Head of caudate nucleus (tissue), 42 donors: ENCODE measurements at regions not wholly inside any gene's neighbourhood (a gene's known extent, or its start where the extent isn't known, plus 50 kb on each side); places are given as distances from the start of the nearest gene placed in this dataset.

ENCODE experiments used
- DNase-seq, 42 donors: peaks; one replicate each; pipeline versions ENCODE4 v3.0.0 to v3.0.0-alpha.2; 2020 to 2021; ENCODE audit warnings: mixed read lengths in 7 of 42
- intact Hi-C: fragments of 100-400 bp; cut with DNase I; formaldehyde crosslinking; loops from one replicate; pipeline ENCODE4 v1.15.0; 2022

- no peak for DNase-seq
- intact Hi-C loops = no loop called here
Measured at GRCh38 chr14:97726676-97727075, 929.5 kb downstream of the VRK1 start.

GRCh38 chr14:97730706-97731105, 933.5 kb downstream of the VRK1 start:
- intact Hi-C loops = no loop called here
- no peak for DNase-seq

GRCh38 chr14:97731800-97732199, 934.6 kb downstream of the VRK1 start:
- DNase-seq = no peak
- intact Hi-C loops = no loop called here

GRCh38 chr14:97747316-97747715, 950.1 kb downstream of the VRK1 start:
- intact Hi-C loops = no loop called here
- DNase-seq = no peak

GRCh38 chr14:97748616-97749015, 951.4 kb downstream of the VRK1 start:
- intact Hi-C loops = no loop called here
- no peak for DNase-seq

- no peak for DNase-seq
- intact Hi-C loops = no loop called here
Measured at GRCh38 chr14:97757491-97757890, 960.3 kb downstream of the VRK1 start.

GRCh38 chr14:97760050-97760449, 962.9 kb downstream of the VRK1 start:
- no peak for DNase-seq
- intact Hi-C loops = no loop called here

- DNase-seq = no peak
- intact Hi-C loops = no loop called here
Measured at GRCh38 chr14:97762386-97762785, 965.2 kb downstream of the VRK1 start.

GRCh38 chr14:97771340-97772045, 974.3 kb downstream of the VRK1 start:
- no peak for DNase-seq
- intact Hi-C loops = no loop called here

- no peak for DNase-seq
- intact Hi-C loops = no loop called here
Measured at GRCh38 chr14:97773598-97773997, 976.4 kb downstream of the VRK1 start.

- intact Hi-C loops = no loop called here
- DNase-seq = no peak
Measured at GRCh38 chr14:97776890-97777558, 979.8 kb downstream of the VRK1 start.

GRCh38 chr14:97777622-97778355, 980.6 kb downstream of the VRK1 start:
- intact Hi-C loops = no loop called here
- no peak for DNase-seq

- peak in 24 of 42 donors; percentile 4 to 77 (median 32) for DNase-seq
- intact Hi-C loops = no loop called here
Measured at GRCh38 chr14:97779140-97779539, 982.0 kb downstream of the VRK1 start.

GRCh38 chr14:97780804-97781203, 983.6 kb downstream of the VRK1 start:
- no peak for DNase-seq
- intact Hi-C loops = no loop called here

GRCh38 chr14:97781961-97782360, 984.8 kb downstream of the VRK1 start:
- DNase-seq = no peak
- intact Hi-C loops = no loop called here

- DNase-seq = no peak
- intact Hi-C loops = no loop called here
Measured at GRCh38 chr14:97782871-97783414, 985.8 kb downstream of the VRK1 start.

- DNase-seq = no peak
- intact Hi-C loops = no loop called here
Measured at GRCh38 chr14:97785495-97785894, 988.3 kb downstream of the VRK1 start.

- intact Hi-C loops = no loop called here
- no peak for DNase-seq
Measured at GRCh38 chr14:97788364-97788763, 991.2 kb downstream of the VRK1 start.

- no peak for DNase-seq
- intact Hi-C loops = no loop called here
Measured at GRCh38 chr14:97788846-97789526, 991.8 kb downstream of the VRK1 start.

GRCh38 chr14:97791072-97791471, 993.9 kb downstream of the VRK1 start:
- no peak for DNase-seq
- intact Hi-C loops = no loop called here
